ENCODE measurements at regions not wholly inside any gene's neighbourhood (a gene's known extent, or its start where the extent isn't known, plus 50 kb on each side); places are given as distances from the start of the nearest gene placed in this dataset.

GRCh38 chr4:156472624-156473023 is 499.0 kb downstream of the PDGFC start:
- TF ChIP-seq CTCF (IDR thresholded peaks at IDR 0.05) (no peak), EZH2 (IDR thresholded peaks at IDR 0.05; ENCODE audit: borderline replicate concordance, insufficient read depth, low read depth, low read length, poor library complexity, severe bottlenecking) (no peak)

Data from B cell (primary cell).